Stimulated activated naive CD8-positive, alpha-beta T cell treated with anti-CD3 and anti-CD28 coated beads, Interleukin-15, Interleukin-2, amounts not matched to agents 100 U/mL and 50 U/mL, for 24 hours (primary cell): ENCODE measurements at regions not wholly inside any gene's neighbourhood (a gene's known extent, or its start where the extent isn't known, plus 50 kb on each side); places are given as distances from the start of the nearest gene placed in this dataset.

Source experiments
- ATAC-seq: fragments of 150-1000 bp; cut with Tn5 transposase; one replicate; pipeline ENCODE4 v1.10.0; 2021
- DNase-seq: peaks from one replicate; pipeline ENCODE4 v3.0.0; 2021

DNA sequence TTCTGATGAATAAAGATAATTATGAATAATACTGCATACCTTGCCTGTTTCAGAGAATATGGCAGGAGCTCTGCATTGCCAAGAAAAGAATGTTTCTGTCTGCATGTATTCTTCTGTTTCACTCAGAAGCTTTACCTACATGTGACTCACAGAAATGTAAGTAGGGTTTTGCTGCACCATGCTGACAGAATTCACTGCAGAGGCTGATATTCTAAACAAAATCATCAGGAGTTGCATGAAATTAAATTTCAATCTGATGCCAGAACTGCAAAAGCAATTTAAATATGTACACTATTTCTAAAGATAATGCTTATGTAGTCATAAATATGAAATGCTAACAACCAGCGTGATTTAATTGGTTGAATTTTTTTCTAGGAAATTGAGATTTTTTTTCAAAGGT, 332.8 kb upstream of the FSHR start:
- no peak for ATAC-seq
- DNase-seq: no peak

- no peak for DNase-seq
- no peak for ATAC-seq
Measured at GRCh38 chr2:49480520-49480919, 326.2 kb upstream of the FSHR start.

- ATAC-seq (no peak), DNase-seq (no peak)
Measured at GRCh38 chr2:49465157-49465831, 311.0 kb upstream of the FSHR start.

DNA sequence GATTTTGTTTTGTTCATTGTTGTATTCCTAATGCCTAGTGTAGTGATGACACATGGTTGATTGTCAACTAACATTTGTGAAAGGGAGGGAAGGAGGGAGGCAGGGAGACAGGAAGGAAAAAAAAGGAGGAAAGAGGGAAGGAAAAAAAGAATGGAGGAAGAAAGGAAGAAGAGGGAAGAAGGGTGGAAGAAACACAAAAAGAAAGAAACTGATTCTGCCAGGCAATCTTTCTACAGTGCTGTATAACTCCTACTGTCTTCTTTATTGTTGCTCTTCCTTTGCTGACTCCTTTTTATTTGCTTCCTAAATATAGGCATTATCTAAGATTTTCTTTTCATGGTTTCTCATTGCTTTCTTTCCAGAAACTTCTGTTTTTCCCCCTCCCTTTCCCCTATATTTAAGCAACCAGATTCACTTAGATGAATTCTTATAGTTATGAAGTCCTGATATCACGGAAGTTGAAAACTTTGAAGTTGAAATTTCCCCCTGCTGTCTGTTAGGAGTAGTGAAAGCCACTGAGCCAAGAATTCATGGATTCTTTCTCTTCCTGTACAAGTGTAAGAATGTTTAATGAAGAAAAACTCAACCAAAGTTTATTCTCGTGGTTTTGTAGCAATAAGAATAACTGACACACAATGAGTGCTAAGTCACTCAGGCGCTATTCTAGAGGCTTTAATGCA, 305.1 kb upstream of the FSHR start:
- ATAC-seq: no peak
- no peak for DNase-seq

- ATAC-seq (no peak), DNase-seq (no peak)
Measured at GRCh38 chr2:49444005-49444404, 289.7 kb upstream of the FSHR start.

- DNase-seq: no peak
- ATAC-seq: no peak
Measured at GRCh38 chr2:49426996-49427395, 272.7 kb upstream of the FSHR start.

- ATAC-seq (no peak), DNase-seq (no peak)
Measured at GRCh38 chr2:49416252-49416651, 261.9 kb upstream of the FSHR start.

DNA sequence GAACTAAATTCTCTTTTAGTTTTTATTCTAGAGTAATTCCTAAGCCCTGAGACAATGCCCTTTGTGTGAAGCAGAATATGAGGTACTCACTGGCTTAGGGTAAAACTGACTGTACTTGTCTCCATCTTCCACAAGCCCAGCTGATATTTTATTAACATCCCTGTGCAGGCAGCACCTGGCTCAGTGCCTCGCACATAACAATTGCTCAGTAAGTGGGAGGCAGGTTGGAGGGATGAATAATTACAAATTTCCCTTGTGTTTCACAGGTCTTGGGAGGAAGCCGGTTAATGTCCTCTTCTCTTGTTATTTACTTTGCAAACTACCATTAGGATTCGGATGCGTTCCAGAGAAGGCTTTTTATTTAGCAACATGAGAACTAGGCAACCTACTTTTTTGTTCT, 249.8 kb upstream of the FSHR start:
- no peak for ATAC-seq

DNA sequence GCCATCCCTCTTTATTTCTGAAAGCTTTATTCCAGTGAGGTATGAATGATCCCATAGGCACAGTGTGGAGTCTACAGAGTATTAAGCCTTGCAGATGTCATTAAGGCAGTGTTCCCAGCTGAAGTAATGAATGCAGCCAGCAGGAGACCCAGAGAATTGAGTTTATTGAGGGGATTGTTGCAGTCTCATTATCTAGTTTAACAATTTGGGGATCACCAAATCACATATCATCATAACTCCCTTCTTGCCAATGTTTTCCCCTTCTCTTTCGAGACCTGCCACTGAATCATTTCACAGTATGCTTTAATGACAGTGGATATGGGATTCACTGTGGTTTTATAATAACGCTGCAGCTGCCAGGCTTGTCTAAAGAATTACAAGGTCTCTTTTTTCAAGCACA, 249.3 kb upstream of the FSHR start:
- no peak for ATAC-seq

More for the DNA sequence above, 249.8 kb upstream of the FSHR start:
- no peak for DNase-seq

GRCh38 chr2:49379406-49379805, 225.1 kb upstream of the FSHR start:
- DNase-seq (no peak), ATAC-seq (no peak)

More for the DNA sequence above, 249.3 kb upstream of the FSHR start:
- no peak for DNase-seq

- ATAC-seq (no peak), DNase-seq (no peak)
Measured at GRCh38 chr2:49371128-49371701, 216.9 kb upstream of the FSHR start.

- ATAC-seq: no peak
Measured at GRCh38 chr2:49369650-49370049, 215.3 kb upstream of the FSHR start.

GRCh38 chr2:49369101-49369500, 214.8 kb upstream of the FSHR start:
- ATAC-seq: no peak
- no peak for DNase-seq

More at GRCh38 chr2:49369650-49370049, 215.3 kb upstream of the FSHR start:
- no peak for DNase-seq

DNA sequence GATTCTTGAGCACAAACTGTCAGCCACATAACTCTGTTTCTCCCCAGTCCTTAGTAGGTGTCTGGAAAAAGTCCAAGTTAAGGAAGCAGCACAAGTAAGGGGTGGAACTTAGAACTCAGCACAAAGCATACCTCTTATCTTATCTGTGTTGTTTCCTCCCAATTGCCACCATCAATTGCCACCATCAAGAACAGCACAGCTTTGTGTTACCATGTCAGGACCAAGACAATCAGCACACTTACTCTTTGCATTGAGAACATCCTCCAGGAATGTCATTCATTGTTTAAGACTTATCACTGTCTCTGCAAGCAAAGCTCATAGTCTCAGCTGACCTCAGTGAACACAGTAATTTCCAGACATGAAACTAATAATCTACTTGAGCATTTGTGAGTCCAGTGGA, 212.7 kb upstream of the FSHR start:
- DNase-seq: no peak
- ATAC-seq: no peak

GRCh38 chr2:49360407-49360767, 206.1 kb upstream of the FSHR start:
- ATAC-seq (no peak), DNase-seq (no peak)

GRCh38 chr2:49359721-49360406, 205.5 kb upstream of the FSHR start:
- no peak for ATAC-seq
- DNase-seq: no peak

DNA sequence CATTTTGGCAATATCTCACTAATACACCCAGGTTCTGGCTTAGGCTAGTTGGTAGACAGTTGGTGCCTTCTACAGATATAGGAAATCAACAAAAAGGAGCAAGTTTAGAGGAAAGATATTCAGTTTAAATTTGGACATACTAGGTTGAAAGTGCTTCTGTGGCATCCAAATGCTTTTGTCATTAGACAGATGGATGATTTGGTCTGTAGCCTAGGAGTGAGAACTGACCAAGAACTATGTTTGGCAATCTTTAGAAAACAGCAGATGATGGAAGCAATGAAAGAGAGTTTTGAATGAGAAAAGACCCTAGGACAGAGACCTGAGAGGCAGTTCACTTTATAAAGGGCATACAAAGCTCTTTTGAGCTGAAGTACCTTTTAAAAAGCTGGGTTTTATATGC, 201.3 kb upstream of the FSHR start:
- no peak for DNase-seq

DNA sequence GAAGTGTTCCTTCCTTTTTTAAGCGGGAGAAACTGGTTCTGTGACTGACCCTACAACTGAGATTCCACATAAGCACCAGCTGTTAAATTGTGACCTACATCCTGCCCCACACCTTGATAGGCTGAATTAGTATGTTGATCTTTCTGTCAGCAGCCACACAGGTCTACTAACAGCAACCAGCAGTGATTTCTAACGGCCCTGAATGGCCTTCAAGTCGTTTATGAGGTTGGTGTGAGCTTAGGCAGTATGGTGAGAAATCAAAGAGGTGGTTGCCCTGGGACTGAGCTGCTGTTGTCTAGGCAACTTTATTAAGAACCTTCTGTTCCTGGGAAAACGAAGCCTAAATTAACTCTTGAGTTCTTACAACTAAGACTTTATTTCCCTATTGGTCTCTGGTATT, 197.2 kb upstream of the FSHR start:
- ATAC-seq: no peak
- DNase-seq: no peak

More for the DNA sequence above, 201.3 kb upstream of the FSHR start:
- no peak for ATAC-seq

DNA sequence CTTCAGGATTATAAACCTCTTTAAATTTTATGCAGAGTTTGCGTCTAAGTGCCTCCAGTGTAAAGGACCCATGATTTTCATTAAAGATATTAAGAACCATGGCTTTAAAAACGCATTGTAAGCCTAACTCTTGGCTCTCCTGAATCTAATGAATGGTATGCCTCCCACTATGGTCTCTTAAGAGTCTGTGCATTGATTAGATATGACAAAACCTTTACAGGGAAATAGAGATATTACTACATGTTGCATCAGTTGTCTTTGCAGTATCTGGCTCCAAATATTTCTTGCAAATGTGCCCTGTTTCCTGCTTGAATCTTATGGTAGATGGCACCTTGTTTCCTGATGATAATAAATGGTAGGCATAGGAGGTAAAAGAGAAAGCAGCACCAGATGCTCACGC, 189.3 kb upstream of the FSHR start:
- no peak for DNase-seq
- ATAC-seq: no peak

DNA sequence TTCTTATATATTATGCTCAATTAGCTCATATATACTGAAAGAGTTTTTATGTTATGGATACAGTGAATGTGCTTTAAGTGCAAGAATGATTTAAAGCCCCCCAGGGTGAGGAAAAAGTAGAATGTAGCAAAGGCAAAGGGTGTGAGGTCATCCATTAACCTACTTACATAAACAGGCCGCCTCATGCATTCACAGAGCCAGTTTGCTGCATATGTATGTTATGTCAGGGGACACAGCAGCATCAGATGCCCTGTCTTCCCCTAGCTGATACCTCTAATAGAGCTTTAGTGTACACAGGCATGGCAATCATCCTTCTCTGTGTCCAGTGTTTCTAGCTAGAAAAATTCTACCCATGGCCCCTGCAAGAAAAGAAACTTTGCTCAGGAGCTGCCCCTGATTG, 187.8 kb upstream of the FSHR start:
- no peak for DNase-seq
- no peak for ATAC-seq

GRCh38 chr2:49335546-49335945, 181.2 kb upstream of the FSHR start:
- ATAC-seq (no peak), DNase-seq (no peak)

DNA sequence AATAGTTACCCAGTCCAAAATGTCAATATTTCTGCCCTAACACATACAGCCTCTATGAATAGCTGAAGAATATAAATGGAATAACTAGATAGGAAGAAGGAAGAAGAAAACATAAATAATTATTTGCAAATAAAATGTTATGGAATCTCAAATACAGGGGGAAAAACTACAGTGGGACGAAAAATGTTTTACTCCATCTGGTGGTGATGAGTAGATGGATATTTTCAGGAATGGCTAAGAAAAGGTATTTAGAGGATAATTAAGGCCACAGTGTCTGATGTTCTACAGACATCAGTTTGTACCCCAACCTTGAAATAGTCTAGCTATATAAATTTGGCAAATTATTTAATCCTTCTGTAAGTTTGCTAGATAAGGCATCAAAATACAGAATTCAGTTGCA, 178.1 kb upstream of the FSHR start:
- ATAC-seq (no peak), DNase-seq (no peak)

DNA sequence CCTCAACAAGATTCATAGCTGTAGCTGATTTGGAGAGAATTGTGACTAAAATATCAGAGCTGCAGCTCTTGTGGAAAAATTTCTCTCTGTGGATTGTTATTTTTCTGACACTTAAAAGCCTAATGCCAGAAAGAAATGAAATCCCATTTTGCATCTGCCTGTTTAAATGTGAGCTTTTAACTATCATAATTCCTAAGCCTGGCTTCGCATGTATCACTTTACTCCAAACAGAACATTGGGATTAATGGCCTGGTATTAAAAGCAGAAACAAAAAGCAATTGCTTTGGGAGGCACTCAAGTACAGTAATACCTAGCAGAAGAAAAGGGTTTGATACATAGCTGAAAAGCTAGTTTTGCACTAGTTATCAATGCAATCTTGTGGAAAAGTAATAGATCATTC, 164.2 kb upstream of the FSHR start:
- ATAC-seq (no peak), DNase-seq (no peak)
